Adrenal gland (tissue), 9 donors: ENCODE measurements at regions not wholly inside any gene's neighbourhood (a gene's known extent, or its start where the extent isn't known, plus 50 kb on each side); places are given as distances from the start of the nearest gene placed in this dataset.

Source experiments
- DNase-seq, 7 donors: peaks; one replicate each; pipeline ENCODE4 v3.0.0-alpha.2; 2019 to 2020
- H3K27ac ChIP-seq, 5 donors: fragments of 200-600 bp; sonication (generic) in 4 of 5; 1 replicate in 3 of 5; 2 replicates in 2 of 5; pipeline versions ENCODE4 v1.5.1 to v1.8.0; 2016 to 2020; ENCODE audit warnings: mild to moderate bottlenecking in 1 of 5
- H3K27me3 ChIP-seq: fragments of 200-600 bp; 2 replicates; pipeline ENCODE4 v1.8.0; 2021
- H3K36me3 ChIP-seq, 2 donors: fragments of 200-600 bp; replicated peaks in 1 of 2; 1 replicate in 1 of 2; 2 replicates in 1 of 2; pipeline versions ENCODE4 v1.5.1 to v1.8.0; 2018 to 2022
- H3K4me1 ChIP-seq, 2 donors: fragments of 200-600 bp; replicated peaks in 1 of 2; 1 replicate in 1 of 2; 2 replicates in 1 of 2; pipeline versions ENCODE4 v1.5.1 to v1.8.0; 2018 to 2021
- H3K4me3 ChIP-seq, 4 donors: fragments of 200-600 bp; sonication (generic) in 3 of 4; one replicate each; pipeline ENCODE4 v1.5.1; 2016 to 2018
- H3K9me3 ChIP-seq, 3 donors: fragments of 200-600 bp; sonication (generic) in 1 of 3; replicated peaks in 1 of 3; 1 replicate in 2 of 3; 2 replicates in 1 of 3; pipeline versions ENCODE4 v1.5.1 to v1.8.0; 2016 to 2021
- POLR2A ChIP-seq, 2 donors: fragments of 450-650 bp; IDR thresholded peaks; one replicate each; pipeline ENCODE4 v1.6.1; 2017; ENCODE audit warnings: antibody characterized with exemption in 2 of 2, mild to moderate bottlenecking in 2 of 2, moderate library complexity in 1 of 2
- WGBS, 4 donors: extraction: QIAGEN DNeasy Blood & Tissue Kit in 2 of 4; methylation state at CpG; one replicate each; pipeline versions ENCODE4 v1.1.5 to v1.1.7; 2013 to 2017; 5-methylcytosine and 5-hydroxymethylcytosine counted together
- intact Hi-C, 2 donors: fragments of 100-400 bp; cut with DNase I; formaldehyde crosslinking; loops; one replicate each; pipeline versions ENCODE4 v1.14.1 to v1.15.0; 2022 to 2023
- TF ChIP-seq, protein P1 (sequence below), 6 experiments: fragments of 450-650 bp in 4 of 6; fragments of 200-600 bp in 2 of 6; sonication (generic) in 1 of 6; IDR thresholded peaks; 1 replicate in 5 of 6; 2 replicates in 1 of 6; pipeline versions ENCODE4 v1.5.1 to v1.8.0; 2016 to 2021; ENCODE audit warnings: antibody characterized with exemption in 6 of 6, mild to moderate bottlenecking in 2 of 6, moderate library complexity in 1 of 6
- donor health status: healthy with polysubstance abuse.
- donor health status: Bipolar disorder and iron deficiency.
- donor health status: DM: yes; HTN: yes; CAD: no.
- donor health status: DM: no; HTN: no; CAD: no.
- donor health status: DM: no; HTN: no; CAD: no.

DNA sequence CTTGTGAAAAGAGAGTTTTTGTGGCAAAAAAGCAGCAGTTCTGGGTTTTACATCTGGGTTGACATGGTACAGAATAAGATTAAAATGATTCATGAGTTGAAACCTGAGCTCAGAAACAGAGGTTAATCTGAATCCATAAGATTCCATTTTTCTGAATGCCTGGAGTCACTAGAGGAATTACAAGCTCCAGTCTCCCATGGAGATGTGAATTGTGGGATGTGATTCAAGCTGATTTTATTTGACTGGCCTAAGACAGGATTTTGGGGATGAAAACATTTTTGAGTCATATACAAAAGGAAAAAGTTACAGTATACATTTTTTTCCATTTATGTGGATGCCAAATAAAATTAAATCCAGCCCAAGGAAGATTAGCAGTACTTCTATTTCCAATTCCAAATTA, 161.1 kb downstream of the RBM46 start:
- Histone ChIP-seq H3K27ac (no peak overlapping the region), H3K27me3 (no peaks in the 10 kb centered on the region), H3K36me3 (no peaks in the 10 kb centered on the region), H3K4me1 (no peaks in the 10 kb centered on the region), H3K9me3 (no peaks in the 10 kb centered on the region), H3K4me3 (no peak overlapping the region)
- TF ChIP-seq, protein P1, sequence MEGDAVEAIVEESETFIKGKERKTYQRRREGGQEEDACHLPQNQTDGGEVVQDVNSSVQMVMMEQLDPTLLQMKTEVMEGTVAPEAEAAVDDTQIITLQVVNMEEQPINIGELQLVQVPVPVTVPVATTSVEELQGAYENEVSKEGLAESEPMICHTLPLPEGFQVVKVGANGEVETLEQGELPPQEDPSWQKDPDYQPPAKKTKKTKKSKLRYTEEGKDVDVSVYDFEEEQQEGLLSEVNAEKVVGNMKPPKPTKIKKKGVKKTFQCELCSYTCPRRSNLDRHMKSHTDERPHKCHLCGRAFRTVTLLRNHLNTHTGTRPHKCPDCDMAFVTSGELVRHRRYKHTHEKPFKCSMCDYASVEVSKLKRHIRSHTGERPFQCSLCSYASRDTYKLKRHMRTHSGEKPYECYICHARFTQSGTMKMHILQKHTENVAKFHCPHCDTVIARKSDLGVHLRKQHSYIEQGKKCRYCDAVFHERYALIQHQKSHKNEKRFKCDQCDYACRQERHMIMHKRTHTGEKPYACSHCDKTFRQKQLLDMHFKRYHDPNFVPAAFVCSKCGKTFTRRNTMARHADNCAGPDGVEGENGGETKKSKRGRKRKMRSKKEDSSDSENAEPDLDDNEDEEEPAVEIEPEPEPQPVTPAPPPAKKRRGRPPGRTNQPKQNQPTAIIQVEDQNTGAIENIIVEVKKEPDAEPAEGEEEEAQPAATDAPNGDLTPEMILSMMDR (IDR thresholded peaks at IDR 0.05) = no peak
- no peak for TF ChIP-seq POLR2A (IDR thresholded peaks at IDR 0.05)
- no peak for DNase-seq
- intact Hi-C loops = no loop called here

DNA sequence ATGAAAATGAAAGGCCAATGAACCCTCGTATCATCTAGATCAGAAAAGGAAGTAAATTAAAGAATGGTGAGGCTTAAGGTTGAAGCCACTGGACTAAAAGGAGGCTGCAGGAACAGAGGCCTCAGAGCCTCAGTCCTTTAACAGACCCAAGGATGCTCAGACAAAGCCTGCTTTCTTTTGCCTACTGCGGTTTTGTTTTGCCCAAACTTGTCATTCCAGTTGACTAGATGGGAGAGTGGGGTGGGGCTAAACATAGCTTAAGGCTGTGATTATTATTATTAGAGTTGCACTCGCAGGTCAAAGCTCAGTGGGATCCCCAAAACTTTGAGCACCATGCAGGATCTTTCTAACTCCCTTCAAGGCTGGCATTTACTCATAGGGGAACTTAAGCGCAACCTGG, 163.9 kb downstream of the RBM46 start:
- no peaks in the 10 kb centered on the region for H3K36me3 ChIP-seq
- DNase-seq = no peak
- no peak overlapping the region for H3K4me3 ChIP-seq
- no peaks in the 10 kb centered on the region for H3K9me3 ChIP-seq
- no peaks in the 10 kb centered on the region for H3K27me3 ChIP-seq
- intact Hi-C loops = no loop called here
- TF ChIP-seq POLR2A (IDR thresholded peaks at IDR 0.05) = no peak
- TF ChIP-seq, protein P1 (IDR thresholded peaks at IDR 0.05) = no peak
- WGBS, 4 donors = 62 to 75% (median 70%) methylated on average over 4 of the region's 4 CpGs
- no peaks in the 10 kb centered on the region for H3K4me1 ChIP-seq
- no peak overlapping the region for H3K27ac ChIP-seq

DNA sequence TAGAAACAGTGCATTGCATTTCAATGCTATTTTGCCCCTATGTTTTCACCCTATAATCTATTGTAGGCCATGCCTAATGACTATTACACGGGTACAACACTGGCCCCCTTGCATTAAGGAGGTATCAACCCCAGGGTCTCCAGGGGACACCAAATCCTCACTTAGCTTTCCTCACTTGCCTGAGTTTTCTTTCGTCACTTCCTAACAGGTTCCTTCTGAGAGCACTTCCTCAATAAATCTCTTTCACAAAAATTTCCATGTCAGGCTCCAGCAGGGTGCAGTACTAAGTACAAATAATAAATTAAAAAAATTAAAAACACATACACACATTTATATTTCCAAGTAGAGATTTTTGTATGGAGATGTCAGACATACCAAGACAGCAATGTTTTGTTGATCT, 165.0 kb downstream of the RBM46 start:
- no peaks in the 10 kb centered on the region for H3K9me3 ChIP-seq
- TF ChIP-seq POLR2A (IDR thresholded peaks at IDR 0.05) = no peak
- TF ChIP-seq, protein P1 (IDR thresholded peaks at IDR 0.05) = no peak
- 41 to 61% (median 49%) methylated on average over 2 of the region's 2 CpGs for WGBS, 4 donors

DNA sequence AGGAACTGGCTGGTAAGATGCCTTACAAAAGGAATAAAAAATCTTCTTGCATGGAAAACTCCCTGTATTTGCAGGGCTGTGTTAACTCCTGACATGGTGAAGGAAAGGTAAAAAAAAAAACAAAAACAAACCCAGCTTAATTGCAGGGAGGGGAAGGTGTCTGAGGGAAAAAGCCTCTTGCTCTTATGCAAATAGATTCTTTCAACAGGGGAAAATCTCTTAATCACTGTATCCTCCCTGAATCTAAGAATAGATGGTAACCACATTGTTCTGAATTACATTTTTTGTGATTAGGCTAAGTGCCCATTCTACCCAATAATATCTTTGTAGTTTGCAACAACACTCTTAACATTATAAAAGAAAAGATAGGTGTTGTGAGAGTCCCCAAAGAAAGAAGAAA, 172.6 kb downstream of the RBM46 start:
- intact Hi-C loops = no loop called here
- Histone ChIP-seq H3K36me3 (no peaks in the 10 kb centered on the region), H3K27me3 (no peaks in the 10 kb centered on the region), H3K4me1 (no peaks in the 10 kb centered on the region), H3K4me3 (no peak overlapping the region), H3K9me3 (no peaks in the 10 kb centered on the region), H3K27ac (no peak overlapping the region)
- TF ChIP-seq POLR2A (IDR thresholded peaks at IDR 0.05) = no peak
- TF ChIP-seq, protein P1 (IDR thresholded peaks at IDR 0.05) = no peak
- no peak for DNase-seq

More for the DNA sequence above, 165.0 kb downstream of the RBM46 start:
- no peak overlapping the region for H3K4me3 ChIP-seq
- DNase-seq = no peak
- H3K27ac ChIP-seq = no peak overlapping the region
- H3K36me3 ChIP-seq = no peaks in the 10 kb centered on the region
- H3K27me3 ChIP-seq = no peaks in the 10 kb centered on the region
- intact Hi-C loops = no loop called here
- no peaks in the 10 kb centered on the region for H3K4me1 ChIP-seq
